Ectodermal cell (in vitro differentiated cells): ENCODE measurements at regions not wholly inside any gene's neighbourhood (a gene's known extent, or its start where the extent isn't known, plus 50 kb on each side); places are given as distances from the start of the nearest gene placed in this dataset.
"Not testable (repeated sequence)": the region's sequence is repeated elsewhere in the genome, so short reads cannot be mapped to it uniquely, and the experiment has no call there.

Experiments used
- H3K27ac ChIP-seq: 2 replicates; pipeline ENCODE4 v1.7.0; 2013; ENCODE audit warnings: mild to moderate bottlenecking, low read depth, low read length; ENCODE audit not compliant: insufficient read depth, poor library complexity, severe bottlenecking
- H3K27me3 ChIP-seq: 2 replicates; pipeline ENCODE4 v1.7.0; 2013; ENCODE audit warnings: mild to moderate bottlenecking, low read length; ENCODE audit not compliant: insufficient read depth, control insufficient read depth, poor library complexity, severe bottlenecking
- H3K36me3 ChIP-seq: one replicate; pipeline ENCODE4 v1.7.0; 2013; ENCODE audit warnings: low read length; ENCODE audit not compliant: control insufficient read depth, insufficient read depth
- H3K4me1 ChIP-seq: one replicate; pipeline ENCODE4 v1.7.0; 2013; ENCODE audit warnings: low read length; ENCODE audit not compliant: control insufficient read depth, insufficient read depth
- H3K4me3 ChIP-seq: 2 replicates; pipeline ENCODE4 v1.7.0; 2013; ENCODE audit warnings: low read depth, low read length, control low read depth; ENCODE audit not compliant: insufficient read depth
- H3K9me3 ChIP-seq: 2 replicates; pipeline ENCODE4 v1.7.0; 2013; ENCODE audit warnings: mild to moderate bottlenecking, low read length, moderate library complexity; ENCODE audit not compliant: control insufficient read depth
- WGBS, 2 experiments: methylation state at CpG; one replicate each; pipeline ENCODE4 v1.1.7; 2013; ENCODE audit warnings: missing lambda C conversion rate in 2 of 2; 5-methylcytosine and 5-hydroxymethylcytosine counted together

GRCh38 chr15:66963084-66963483 is 102.3 kb upstream of the SMAD3 start:
- WGBS, 2 experiments: 91 to 92% methylated on average over 5 of the region's 5 CpGs
- no peak overlapping the region for H3K27ac ChIP-seq

GRCh38 chr15:66963710-66964109 is 101.7 kb upstream of the SMAD3 start:
- Histone ChIP-seq H3K4me3 (no peak overlapping the region), H3K27me3 (no peaks in the 10 kb centered on the region), H3K9me3 (no peaks in the 10 kb centered on the region), H3K27ac (no peak overlapping the region), H3K36me3 (no peaks in the 10 kb centered on the region), H3K4me1 (peaks cover 6% of the 10 kb centered on the region)
- 92 to 100% methylated on average over 1 of the region's 1 CpG for WGBS, 2 experiments

More at GRCh38 chr15:66963084-66963483, 102.3 kb upstream of the SMAD3 start:
- Histone ChIP-seq H3K4me1 (peaks cover 6% of the 10 kb centered on the region), H3K4me3 (no peak overlapping the region), H3K36me3 (no peaks in the 10 kb centered on the region), H3K9me3 (no peaks in the 10 kb centered on the region), H3K27me3 (no peaks in the 10 kb centered on the region)

GRCh38 chr15:66964111-66964738 is 101.2 kb upstream of the SMAD3 start:
- H3K4me1 ChIP-seq: peaks cover 6% of the 10 kb centered on the region
- WGBS, 2 experiments: 95 to 96% methylated on average over 9 of the region's 9 CpGs
- H3K27me3 ChIP-seq: no peaks in the 10 kb centered on the region
- no peak overlapping the region for H3K27ac ChIP-seq
- H3K36me3 ChIP-seq: no peaks in the 10 kb centered on the region
- no peak overlapping the region for H3K4me3 ChIP-seq
- no peaks in the 10 kb centered on the region for H3K9me3 ChIP-seq

- H3K27me3 ChIP-seq: no peaks in the 10 kb centered on the region
- H3K4me3 ChIP-seq: no peak overlapping the region
- H3K4me1 ChIP-seq: peaks cover 4% of the 10 kb centered on the region
- no peaks in the 10 kb centered on the region for H3K9me3 ChIP-seq
- no peak overlapping the region for H3K27ac ChIP-seq
- no peaks in the 10 kb centered on the region for H3K36me3 ChIP-seq
- 81 to 85% methylated on average over 9 of the region's 9 CpGs for WGBS, 2 experiments
These were observed 100.6 kb upstream of the SMAD3 start for GRCh38 chr15:66964791-66965190.

DNA sequence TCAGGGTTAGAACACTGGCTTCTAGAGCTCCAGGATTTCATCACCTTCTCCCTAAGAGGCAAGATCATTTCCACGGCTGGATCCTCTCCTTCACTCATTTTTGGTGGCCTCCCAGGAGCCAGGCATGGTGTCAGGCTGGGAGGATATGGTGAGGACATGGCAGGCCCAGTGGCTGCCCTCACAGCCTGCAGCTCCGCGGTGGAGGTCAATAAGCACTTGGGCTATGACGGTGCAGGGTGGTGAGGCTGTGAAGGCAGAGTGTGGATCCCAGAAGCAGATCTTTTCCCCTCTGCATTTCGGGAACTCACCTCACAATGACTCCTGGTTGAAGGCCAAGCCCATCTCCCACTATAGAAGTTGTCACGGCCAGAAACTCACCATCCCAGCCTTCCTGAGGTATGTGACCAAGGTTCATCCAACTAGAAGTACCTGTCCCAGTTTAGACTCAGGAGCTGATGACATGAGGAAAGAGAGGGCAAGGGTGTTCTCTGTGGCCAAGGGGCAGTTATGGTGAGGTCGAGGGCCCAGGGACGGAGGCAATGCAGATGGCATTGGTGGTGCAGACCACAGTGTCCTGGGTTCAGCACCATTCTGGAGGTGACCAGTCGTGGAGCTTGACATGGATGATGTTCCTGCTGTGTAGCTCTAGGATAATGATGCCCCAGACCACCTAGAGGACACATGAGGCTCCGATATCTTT is 100.1 kb upstream of the SMAD3 start:
- Histone ChIP-seq H3K36me3 (no peaks in the 10 kb centered on the region), H3K9me3 (no peaks in the 10 kb centered on the region), H3K4me1 (no peaks in the 10 kb centered on the region), H3K27me3 (no peaks in the 10 kb centered on the region), H3K27ac (no peak overlapping the region), H3K4me3 (no peak overlapping the region)
- WGBS, 2 experiments: 93 to 95% methylated on average over 10 of the region's 10 CpGs

- no peak overlapping the region for H3K4me3 ChIP-seq
- H3K4me1 ChIP-seq: no peaks in the 10 kb centered on the region
- 99 to 100% methylated on average over 1 to 2 of the region's 2 CpGs for WGBS, 2 experiments
- no peak overlapping the region for H3K27ac ChIP-seq
- H3K36me3 ChIP-seq: no peaks in the 10 kb centered on the region
- H3K27me3 ChIP-seq: no peaks in the 10 kb centered on the region
- H3K9me3 ChIP-seq: no peaks in the 10 kb centered on the region
These were observed 99.1 kb upstream of the SMAD3 start for GRCh38 chr15:66966256-66966655.

- 91 to 95% methylated on average over 10 of the region's 10 CpGs for WGBS, 2 experiments
- no peaks in the 10 kb centered on the region for H3K4me1 ChIP-seq
- no peaks in the 10 kb centered on the region for H3K9me3 ChIP-seq
- H3K27ac ChIP-seq: no peak overlapping the region
- no peak overlapping the region for H3K4me3 ChIP-seq
- H3K36me3 ChIP-seq: no peaks in the 10 kb centered on the region
- no peaks in the 10 kb centered on the region for H3K27me3 ChIP-seq
These were observed 96.4 kb upstream of the SMAD3 start for GRCh38 chr15:66968806-66969596.

GRCh38 chr15:66974131-66974530 is 91.3 kb upstream of the SMAD3 start:
- H3K4me3 ChIP-seq, H3K36me3 ChIP-seq, H3K27ac ChIP-seq, H3K27me3 ChIP-seq, H3K9me3 ChIP-seq, H3K4me1 ChIP-seq: not testable (repeated sequence)
- 89 to 94% methylated on average over 10 of the region's 10 CpGs for WGBS, 2 experiments

GRCh38 chr15:66976106-66976640 is 89.2 kb upstream of the SMAD3 start:
- H3K27ac ChIP-seq, H3K36me3 ChIP-seq, H3K27me3 ChIP-seq, H3K9me3 ChIP-seq, H3K4me1 ChIP-seq, H3K4me3 ChIP-seq: not testable (repeated sequence)
- 94 to 97% methylated on average over 18 of the region's 18 CpGs for WGBS, 2 experiments

GRCh38 chr15:66980326-66980725 is 85.1 kb upstream of the SMAD3 start:
- not testable (repeated sequence) for H3K9me3 ChIP-seq, H3K4me3 ChIP-seq, H3K27me3 ChIP-seq, H3K4me1 ChIP-seq, H3K36me3 ChIP-seq, H3K27ac ChIP-seq
- 85 to 96% methylated on average over 3 of the region's 3 CpGs for WGBS, 2 experiments
